ENCODE measurements at regions not wholly inside any gene's neighbourhood (a gene's known extent, or its start where the extent isn't known, plus 50 kb on each side); places are given as distances from the start of the nearest gene placed in this dataset.

DNA sequence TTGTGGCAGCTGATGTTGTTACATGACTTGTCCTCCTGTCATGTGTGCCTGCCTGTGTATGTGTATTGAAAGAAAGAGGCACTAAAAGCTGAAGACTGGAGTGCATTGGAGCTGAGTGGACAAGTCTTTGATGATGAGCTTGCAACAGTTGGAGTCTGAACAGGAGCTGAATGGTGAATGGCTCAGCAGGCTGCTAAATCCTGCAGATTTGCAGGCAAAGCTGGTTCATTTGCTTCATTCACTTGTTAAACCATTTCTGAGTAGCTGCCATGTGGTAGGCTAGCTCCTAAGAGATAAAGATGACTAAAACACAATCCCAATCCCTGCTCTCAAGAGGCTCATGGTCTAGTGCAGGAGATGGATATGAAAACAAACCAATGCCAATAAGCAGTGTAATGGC is 217.3 kb downstream of the CHRDL1 start:
- Histone ChIP-seq H3K27me3 (no peaks in the 10 kb centered on the region), H3K27ac (no peak overlapping the region)

DNA sequence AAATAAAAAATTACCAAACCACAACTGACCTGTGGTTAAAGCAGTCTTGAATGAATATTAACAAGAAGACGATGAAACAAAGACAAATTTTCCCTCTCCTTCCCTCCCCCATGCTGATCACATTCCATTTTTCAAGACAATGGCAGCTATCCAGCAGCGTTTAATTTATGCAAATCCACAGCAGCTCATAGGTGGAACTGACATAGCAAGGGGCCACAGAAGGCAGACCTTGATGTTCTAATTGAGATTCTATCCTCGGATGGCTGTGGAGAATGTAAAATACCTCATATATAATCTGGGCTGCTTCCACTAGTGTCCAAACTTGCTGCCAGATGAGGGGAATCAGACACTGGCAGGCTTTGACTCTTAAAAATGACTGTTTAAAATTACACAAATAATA is 211.5 kb downstream of the CHRDL1 start:
- intact Hi-C loops (cut with DNase I; ENCODE audit: low total_unique reads): no loop called here
- Histone ChIP-seq H3K4me1 (no peaks in the 10 kb centered on the region), H3K9me3 (no peaks in the 10 kb centered on the region), H3K4me3 (no peak overlapping the region), H3K36me3 (no peaks in the 10 kb centered on the region), H3K27me3 (no peaks in the 10 kb centered on the region), H3K27ac (no peak overlapping the region)
- TF ChIP-seq, protein P1, sequence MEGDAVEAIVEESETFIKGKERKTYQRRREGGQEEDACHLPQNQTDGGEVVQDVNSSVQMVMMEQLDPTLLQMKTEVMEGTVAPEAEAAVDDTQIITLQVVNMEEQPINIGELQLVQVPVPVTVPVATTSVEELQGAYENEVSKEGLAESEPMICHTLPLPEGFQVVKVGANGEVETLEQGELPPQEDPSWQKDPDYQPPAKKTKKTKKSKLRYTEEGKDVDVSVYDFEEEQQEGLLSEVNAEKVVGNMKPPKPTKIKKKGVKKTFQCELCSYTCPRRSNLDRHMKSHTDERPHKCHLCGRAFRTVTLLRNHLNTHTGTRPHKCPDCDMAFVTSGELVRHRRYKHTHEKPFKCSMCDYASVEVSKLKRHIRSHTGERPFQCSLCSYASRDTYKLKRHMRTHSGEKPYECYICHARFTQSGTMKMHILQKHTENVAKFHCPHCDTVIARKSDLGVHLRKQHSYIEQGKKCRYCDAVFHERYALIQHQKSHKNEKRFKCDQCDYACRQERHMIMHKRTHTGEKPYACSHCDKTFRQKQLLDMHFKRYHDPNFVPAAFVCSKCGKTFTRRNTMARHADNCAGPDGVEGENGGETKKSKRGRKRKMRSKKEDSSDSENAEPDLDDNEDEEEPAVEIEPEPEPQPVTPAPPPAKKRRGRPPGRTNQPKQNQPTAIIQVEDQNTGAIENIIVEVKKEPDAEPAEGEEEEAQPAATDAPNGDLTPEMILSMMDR (IDR thresholded peaks at IDR 0.05): no peak
- no peak for DNase-seq

More for the DNA sequence above, 217.3 kb downstream of the CHRDL1 start:
- Histone ChIP-seq H3K4me3 (no peak overlapping the region), H3K36me3 (no peaks in the 10 kb centered on the region), H3K4me1 (no peaks in the 10 kb centered on the region), H3K9me3 (no peaks in the 10 kb centered on the region)
- intact Hi-C loops (cut with DNase I; ENCODE audit: low total_unique reads): no loop called here
- TF ChIP-seq, protein P1 (IDR thresholded peaks at IDR 0.05): no peak
- no peak for DNase-seq

DNA sequence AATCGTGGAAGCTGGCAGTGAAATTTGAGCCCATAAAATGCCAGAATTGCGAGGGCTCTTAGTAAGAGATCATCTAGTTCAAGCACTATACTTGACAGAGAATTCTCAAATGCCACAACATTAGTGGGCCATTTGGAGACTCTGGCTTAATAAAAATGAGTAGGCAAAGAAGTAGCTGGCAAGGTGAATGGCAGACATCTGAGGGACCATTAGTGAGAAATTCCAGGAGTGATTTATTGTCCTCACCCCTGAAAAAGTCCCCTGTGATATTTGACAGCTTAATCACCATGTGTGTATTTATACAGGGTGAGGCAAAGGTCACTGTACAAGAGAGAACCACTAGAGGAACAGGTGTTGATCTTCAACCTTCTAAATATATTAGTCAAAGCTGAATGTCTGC is 207.5 kb downstream of the CHRDL1 start:
- Histone ChIP-seq H3K4me1 (no peaks in the 10 kb centered on the region), H3K9me3 (no peaks in the 10 kb centered on the region), H3K36me3 (no peaks in the 10 kb centered on the region), H3K4me3 (no peak overlapping the region), H3K27ac (no peak overlapping the region), H3K27me3 (no peaks in the 10 kb centered on the region)
- no peak for DNase-seq
- TF ChIP-seq, protein P1 (IDR thresholded peaks at IDR 0.05): no peak
- intact Hi-C loops (cut with DNase I; ENCODE audit: low total_unique reads): no loop called here

DNA sequence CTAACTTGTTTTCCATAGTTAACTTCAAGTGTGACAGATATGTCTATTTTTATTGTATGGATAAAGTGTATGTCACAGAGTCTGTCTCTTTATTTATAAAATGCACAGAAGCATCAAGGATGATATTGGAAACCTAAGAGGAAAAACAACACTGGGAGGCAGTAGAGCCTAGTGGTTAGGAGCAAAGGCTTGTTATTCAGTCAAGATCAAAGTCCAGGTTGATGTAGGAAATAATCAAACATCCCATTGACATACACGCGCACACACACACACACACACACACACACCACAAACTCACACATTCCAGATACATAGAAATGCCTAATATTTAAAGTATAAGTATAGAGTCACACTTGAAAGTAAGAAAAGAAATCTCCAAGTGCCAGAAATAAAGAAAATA is 206.8 kb downstream of the CHRDL1 start:
- Histone ChIP-seq H3K9me3 (no peaks in the 10 kb centered on the region), H3K27me3 (no peaks in the 10 kb centered on the region), H3K27ac (no peak overlapping the region), H3K36me3 (no peaks in the 10 kb centered on the region), H3K4me3 (no peak overlapping the region), H3K4me1 (no peaks in the 10 kb centered on the region)
- intact Hi-C loops (cut with DNase I; ENCODE audit: low total_unique reads): no loop called here
- TF ChIP-seq, protein P1 (IDR thresholded peaks at IDR 0.05): no peak
- no peak for DNase-seq

DNA sequence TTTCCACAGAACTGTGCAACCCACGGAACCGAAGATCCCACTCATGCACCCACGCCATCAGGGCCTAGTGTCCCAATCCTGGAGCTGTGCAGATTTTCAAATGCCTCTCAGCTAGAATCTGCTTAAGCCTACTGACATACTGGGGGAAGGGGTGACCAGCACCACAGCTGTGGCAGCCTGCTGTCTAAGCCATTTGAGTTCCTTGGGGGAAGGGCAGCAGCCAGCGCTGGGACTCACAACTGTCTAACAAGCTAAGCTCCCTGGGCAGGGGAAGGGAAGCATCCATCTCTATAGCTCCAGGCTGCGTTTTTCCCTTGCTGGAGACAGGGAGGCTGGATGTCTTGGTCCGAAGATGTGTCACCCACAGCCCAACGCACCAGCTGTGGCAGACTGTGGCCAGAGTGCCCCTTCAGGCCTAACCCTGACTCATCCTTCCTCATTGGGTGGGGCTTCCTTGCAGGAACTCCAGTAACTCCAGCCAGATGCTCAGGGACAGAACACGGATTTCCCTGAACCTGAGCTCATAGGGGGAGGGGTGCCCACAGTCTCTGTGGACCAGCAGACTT is 194.8 kb downstream of the CHRDL1 start:
- Histone ChIP-seq H3K4me3 (no peak overlapping the region), H3K27ac (no peak overlapping the region), H3K9me3 (no peaks in the 10 kb centered on the region), H3K4me1 (no peaks in the 10 kb centered on the region), H3K36me3 (no peaks in the 10 kb centered on the region), H3K27me3 (no peaks in the 10 kb centered on the region)
- no peak for DNase-seq
- intact Hi-C loops (cut with DNase I; ENCODE audit: low total_unique reads): no loop called here
- TF ChIP-seq, protein P1 (IDR thresholded peaks at IDR 0.05): no peak

DNA sequence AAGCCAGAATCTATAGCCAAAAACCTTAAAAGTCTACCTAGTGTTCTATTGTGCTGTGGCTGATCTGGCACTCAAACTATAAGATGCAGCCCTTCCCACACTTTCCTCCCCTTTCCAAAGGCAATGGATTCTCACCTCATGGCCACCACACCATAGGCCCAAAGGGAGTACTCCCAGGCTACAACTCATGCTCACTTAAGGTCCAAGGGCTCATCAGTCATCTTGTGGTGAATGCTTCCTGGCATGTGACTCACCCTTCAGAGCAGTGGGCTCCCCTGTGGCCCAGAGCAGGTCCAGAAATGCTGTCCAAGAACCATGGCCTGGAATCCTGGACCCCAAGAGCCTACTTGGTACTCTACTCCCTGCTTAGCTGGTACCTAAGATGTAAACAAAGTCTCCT is 181.0 kb downstream of the CHRDL1 start:
- no peaks in the 10 kb centered on the region for H3K4me1 ChIP-seq
- TF ChIP-seq, protein P1 (IDR thresholded peaks at IDR 0.05): no peak
- no peak for DNase-seq
- no peaks in the 10 kb centered on the region for H3K27me3 ChIP-seq
- intact Hi-C loops (cut with DNase I; ENCODE audit: low total_unique reads): no loop called here
- H3K36me3 ChIP-seq: no peaks in the 10 kb centered on the region
- H3K4me3 ChIP-seq: no peak overlapping the region
- H3K27ac ChIP-seq: no peak overlapping the region
- H3K9me3 ChIP-seq: peaks cover 0 to 10% (median 0%) of the 10 kb centered on the region in 3 donors
